ENCODE measurements at regions not wholly inside any gene's neighbourhood (a gene's known extent, or its start where the extent isn't known, plus 50 kb on each side); places are given as distances from the start of the nearest gene placed in this dataset.
A peak's percentile ranks its signal among the peaks of the same experiment; 100 is the strongest.

DNA sequence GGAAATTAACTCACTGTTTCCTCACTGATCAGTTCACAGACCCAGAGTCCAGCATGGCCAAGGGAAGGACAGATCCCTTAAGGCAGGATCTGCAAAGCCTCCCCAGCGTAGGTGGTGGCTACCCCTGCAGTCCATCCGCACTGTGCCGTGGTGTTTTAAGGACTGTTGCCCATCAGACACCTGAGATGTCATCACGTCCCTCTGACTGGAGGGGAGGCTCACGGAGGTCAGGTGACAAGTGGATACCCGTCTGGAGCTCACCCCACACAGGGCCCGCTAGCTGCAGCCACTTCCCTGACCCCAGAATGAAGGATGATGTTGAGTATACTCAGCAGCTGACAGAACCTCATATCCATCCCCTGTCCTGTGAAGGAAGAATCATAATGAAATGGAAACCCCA, 161.8 kb upstream of the GGTLC1 start:
- Histone ChIP-seq H3K4me1 (replicated peaks in 1 of 2) (no peaks in the 10 kb centered on the region), H3K9me3 (replicated peaks in 1 of 3) (no peaks in the 10 kb centered on the region), H3K4me3 (no peak overlapping the region), H3K36me3 (replicated peaks in 1 of 2) (no peaks in the 10 kb centered on the region), H3K27me3 (no peaks in the 10 kb centered on the region), H3K27ac (no peak overlapping the region)
- intact Hi-C loops (cut with DNase I): no loop called here
- 69 to 89% (median 82%) methylated on average over 6 to 7 of the region's 7 CpGs for WGBS, 4 donors
- DNase-seq: no peak
- TF ChIP-seq, protein P1, sequence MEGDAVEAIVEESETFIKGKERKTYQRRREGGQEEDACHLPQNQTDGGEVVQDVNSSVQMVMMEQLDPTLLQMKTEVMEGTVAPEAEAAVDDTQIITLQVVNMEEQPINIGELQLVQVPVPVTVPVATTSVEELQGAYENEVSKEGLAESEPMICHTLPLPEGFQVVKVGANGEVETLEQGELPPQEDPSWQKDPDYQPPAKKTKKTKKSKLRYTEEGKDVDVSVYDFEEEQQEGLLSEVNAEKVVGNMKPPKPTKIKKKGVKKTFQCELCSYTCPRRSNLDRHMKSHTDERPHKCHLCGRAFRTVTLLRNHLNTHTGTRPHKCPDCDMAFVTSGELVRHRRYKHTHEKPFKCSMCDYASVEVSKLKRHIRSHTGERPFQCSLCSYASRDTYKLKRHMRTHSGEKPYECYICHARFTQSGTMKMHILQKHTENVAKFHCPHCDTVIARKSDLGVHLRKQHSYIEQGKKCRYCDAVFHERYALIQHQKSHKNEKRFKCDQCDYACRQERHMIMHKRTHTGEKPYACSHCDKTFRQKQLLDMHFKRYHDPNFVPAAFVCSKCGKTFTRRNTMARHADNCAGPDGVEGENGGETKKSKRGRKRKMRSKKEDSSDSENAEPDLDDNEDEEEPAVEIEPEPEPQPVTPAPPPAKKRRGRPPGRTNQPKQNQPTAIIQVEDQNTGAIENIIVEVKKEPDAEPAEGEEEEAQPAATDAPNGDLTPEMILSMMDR (IDR thresholded peaks at IDR 0.05): no peak
- TF ChIP-seq POLR2A (IDR thresholded peaks at IDR 0.05): no peak

DNA sequence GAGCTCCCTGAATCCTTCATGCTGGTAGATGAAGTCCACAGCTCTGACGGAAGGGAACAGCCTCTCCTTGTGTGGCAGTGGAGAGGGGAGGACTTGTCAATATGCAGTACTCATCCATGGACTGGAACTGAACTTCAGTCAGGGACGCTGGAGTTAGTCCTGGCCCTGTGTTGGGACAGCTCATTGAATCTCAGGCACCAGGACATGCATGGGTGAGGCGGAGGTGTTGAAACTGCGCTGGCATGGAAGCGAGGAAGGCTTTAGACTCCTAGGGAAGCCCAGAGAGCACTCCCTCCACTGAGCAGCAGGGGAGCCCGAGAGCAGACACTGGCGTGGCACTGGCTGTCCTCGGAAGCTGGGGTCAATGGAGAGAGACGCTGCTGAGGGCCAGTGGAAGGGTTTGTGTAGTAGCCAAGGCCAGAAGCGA, 161.3 kb upstream of the GGTLC1 start:
- Histone ChIP-seq H3K4me1 (replicated peaks in 1 of 2) (no peaks in the 10 kb centered on the region), H3K27ac (no peak overlapping the region), H3K4me3 (no peak overlapping the region), H3K36me3 (replicated peaks in 1 of 2) (no peaks in the 10 kb centered on the region), H3K27me3 (no peaks in the 10 kb centered on the region), H3K9me3 (replicated peaks in 1 of 3) (no peaks in the 10 kb centered on the region)
- no peak for TF ChIP-seq POLR2A (IDR thresholded peaks at IDR 0.05)
- TF ChIP-seq, protein P1 (IDR thresholded peaks at IDR 0.05): peak; percentile 16 to 46 (median 34)
- intact Hi-C loops (cut with DNase I): no loop called here
- DNase-seq: peak; percentile 27 to 55 (median 36)
- WGBS, 4 donors: 46 to 62% (median 50%) methylated on average over 9 to 10 of the region's 10 CpGs

DNA sequence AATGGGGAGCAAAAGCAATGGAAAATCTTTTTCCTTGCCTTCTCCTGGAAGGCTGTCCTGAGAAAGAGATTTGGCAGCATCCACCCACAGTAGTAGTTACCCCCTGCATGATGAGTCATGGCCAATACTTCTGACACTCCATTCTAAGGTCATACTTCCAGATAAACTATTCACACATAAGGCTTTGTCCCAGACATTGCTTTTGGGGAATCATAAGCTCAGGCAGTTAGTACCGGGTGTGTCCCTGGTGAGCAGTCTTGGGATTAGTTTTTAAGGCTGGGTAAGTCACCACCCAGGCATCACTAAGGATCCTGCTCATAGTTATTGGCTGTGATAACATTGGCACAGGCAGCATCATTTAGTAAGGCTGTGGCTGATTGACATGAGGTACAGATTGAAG, 160.6 kb upstream of the GGTLC1 start:
- WGBS, 4 donors: 85 to 100% (median 90%) methylated on average over 1 of the region's 1 CpG
- intact Hi-C loops (cut with DNase I): no loop called here
- Histone ChIP-seq H3K4me3 (no peak overlapping the region), H3K27ac (no peak overlapping the region), H3K4me1 (replicated peaks in 1 of 2) (no peaks in the 10 kb centered on the region), H3K36me3 (replicated peaks in 1 of 2) (no peaks in the 10 kb centered on the region), H3K9me3 (replicated peaks in 1 of 3) (no peaks in the 10 kb centered on the region), H3K27me3 (no peaks in the 10 kb centered on the region)
- TF ChIP-seq POLR2A (IDR thresholded peaks at IDR 0.05): no peak
- TF ChIP-seq, protein P1 (IDR thresholded peaks at IDR 0.05): no peak
- no peak for DNase-seq

DNA sequence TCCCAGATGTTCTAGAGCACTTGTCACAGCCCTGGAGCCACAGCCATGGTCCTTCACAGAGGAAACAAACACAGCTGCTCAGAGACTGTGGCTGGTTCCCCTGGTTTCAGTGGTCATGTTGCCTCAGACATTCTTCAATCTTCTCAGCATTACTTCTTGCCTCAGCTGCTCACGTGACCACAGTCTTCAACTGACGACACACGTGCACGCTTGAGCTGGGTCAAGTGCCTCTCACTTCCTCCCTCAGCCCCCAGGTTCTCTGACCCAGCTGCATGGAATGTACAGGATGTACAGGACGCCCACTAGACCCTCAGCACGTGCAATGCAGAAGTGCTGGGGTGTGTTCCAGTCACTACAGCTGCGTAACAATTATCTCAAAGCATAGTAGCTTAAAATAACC, 159.8 kb upstream of the GGTLC1 start:
- H3K4me1 ChIP-seq (replicated peaks in 1 of 2): no peaks in the 10 kb centered on the region
- no peaks in the 10 kb centered on the region for H3K9me3 ChIP-seq (replicated peaks in 1 of 3)
- intact Hi-C loops (cut with DNase I): no loop called here
- no peaks in the 10 kb centered on the region for H3K27me3 ChIP-seq
- H3K27ac ChIP-seq: no peak overlapping the region
- TF ChIP-seq POLR2A (IDR thresholded peaks at IDR 0.05): no peak
- TF ChIP-seq, protein P1 (IDR thresholded peaks at IDR 0.05): no peak
- 71 to 89% (median 74%) methylated on average over 6 to 7 of the region's 7 CpGs for WGBS, 4 donors
- DNase-seq: no peak
- H3K36me3 ChIP-seq (replicated peaks in 1 of 2): no peaks in the 10 kb centered on the region
- no peak overlapping the region for H3K4me3 ChIP-seq
